Karpas-422 (cell line): ENCODE measurements at regions not wholly inside any gene's neighbourhood (a gene's known extent, or its start where the extent isn't known, plus 50 kb on each side); places are given as distances from the start of the nearest gene placed in this dataset.

Experiments used
- DNase-seq: peaks from one replicate; pipeline ENCODE4 v3.0.0-alpha.2; 2015
- H2AFZ ChIP-seq: fragments of 200-600 bp; sonication (generic); 2 replicates; pipeline ENCODE4 v1.6.1; 2014; ENCODE audit warnings: antibody characterized with exemption, low read length, mixed read lengths
- H3K27ac ChIP-seq: fragments of 200-600 bp; sonication (generic); 2 replicates; pipeline ENCODE4 v1.5.1; 2014; ENCODE audit warnings: mild to moderate bottlenecking, low read length, moderate library complexity
- H3K27me3 ChIP-seq: fragments of 200-600 bp; sonication (generic); 2 replicates; pipeline ENCODE4 v1.6.1; 2014; ENCODE audit warnings: low read length, mixed read lengths
- H3K36me3 ChIP-seq: fragments of 200-600 bp; sonication (generic); 2 replicates; pipeline ENCODE4 v1.6.1; 2014; ENCODE audit warnings: low read length, mixed read lengths; ENCODE audit not compliant: insufficient read depth
- H3K4me1 ChIP-seq: fragments of 200-600 bp; sonication (generic); 2 replicates; pipeline ENCODE4 v1.6.1; 2014; ENCODE audit warnings: mild to moderate bottlenecking, low read length, mixed read lengths
- H3K4me2 ChIP-seq: fragments of 200-600 bp; sonication (generic); 2 replicates; pipeline ENCODE4 v1.6.1; 2014; ENCODE audit warnings: low read length, low read depth, mild to moderate bottlenecking; ENCODE audit not compliant: poor library complexity, severe bottlenecking
- H3K4me3 ChIP-seq: fragments of 200-600 bp; sonication (generic); 2 replicates; pipeline ENCODE4 v1.5.1; 2014; ENCODE audit warnings: mild to moderate bottlenecking, antibody characterized with exemption, low read length, mixed read lengths
- H3K79me2 ChIP-seq: fragments of 200-600 bp; sonication (generic); 2 replicates; pipeline ENCODE4 v1.6.1; 2014; ENCODE audit warnings: mild to moderate bottlenecking, low read length, mixed read lengths
- H3K9ac ChIP-seq: fragments of 200-600 bp; sonication (generic); 2 replicates; pipeline ENCODE4 v1.6.0; 2014; ENCODE audit warnings: low read length
- H3K9me2 ChIP-seq: fragments of 200-600 bp; sonication (generic), shearing (Covaris generic); replicated peaks from 2 replicates; pipeline ENCODE4 v1.6.0; 2014; ENCODE audit warnings: mild to moderate bottlenecking, low read length, moderate library complexity; ENCODE audit not compliant: insufficient read depth
- H3K9me3 ChIP-seq: fragments of 300-700, 200-600 bp; sonication (generic); 2 replicates; pipeline ENCODE4 v1.6.1; 2014; ENCODE audit warnings: low read length, mixed read lengths
- H4K20me1 ChIP-seq: fragments of 200-600 bp; sonication (generic); 2 replicates; pipeline ENCODE4 v1.6.1; 2014; ENCODE audit warnings: mild to moderate bottlenecking, antibody characterized with exemption, low read length, low read depth; ENCODE audit not compliant: insufficient read depth

GRCh38 chr5:169429044-169429443 lies 128.1 kb upstream of the SLIT3 start:
- no peak overlapping the region for H3K27ac ChIP-seq
- no peaks in the 10 kb centered on the region for H3K9me3 ChIP-seq
- no peaks in the 10 kb centered on the region for H3K36me3 ChIP-seq
- no peaks in the 10 kb centered on the region for H3K27me3 ChIP-seq
- no peak overlapping the region for H3K4me2 ChIP-seq
- no peaks in the 10 kb centered on the region for H3K9me2 ChIP-seq
- peaks cover 14% of the 10 kb centered on the region for H3K4me1 ChIP-seq
- no peak overlapping the region for H3K4me3 ChIP-seq
- no peak overlapping the region for H2AFZ ChIP-seq
- DNase-seq = peak; percentile 24
- H3K79me2 ChIP-seq = no peaks in the 10 kb centered on the region
- H4K20me1 ChIP-seq = no peaks in the 10 kb centered on the region
- no peak overlapping the region for H3K9ac ChIP-seq

DNA sequence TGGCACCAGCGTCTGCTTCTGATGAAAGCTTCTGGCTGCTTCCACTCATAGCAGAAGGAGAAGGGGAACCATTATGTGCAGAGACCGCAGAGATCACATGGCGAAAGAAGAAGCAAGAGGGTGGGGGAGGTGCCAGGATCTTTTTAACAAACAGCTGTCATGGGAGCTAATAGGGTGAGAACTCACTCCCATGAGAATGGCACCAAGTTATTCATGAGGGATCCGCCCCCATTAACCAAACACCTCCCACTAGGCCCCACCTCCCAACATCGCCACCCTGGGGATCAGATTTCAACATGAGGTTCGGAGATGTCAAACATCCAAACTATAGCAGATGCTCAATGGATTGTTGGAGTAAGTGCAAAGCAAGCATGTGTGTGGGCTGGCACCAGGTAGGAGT lies 125.8 kb upstream of the SLIT3 start:
- no peaks in the 10 kb centered on the region for H3K79me2 ChIP-seq
- no peak overlapping the region; the same call in 1 of the 2 replicates for H3K4me3 ChIP-seq
- H2AFZ ChIP-seq = no peak overlapping the region
- H3K9me3 ChIP-seq = no peaks in the 10 kb centered on the region
- no peaks in the 10 kb centered on the region for H3K36me3 ChIP-seq
- no peak overlapping the region for H3K9ac ChIP-seq
- H3K4me2 ChIP-seq = peak overlapping the region; percentile 8
- peak; percentile 58 for DNase-seq
- H3K9me2 ChIP-seq = no peaks in the 10 kb centered on the region
- H3K4me1 ChIP-seq = peaks cover 14% of the 10 kb centered on the region
- no peak overlapping the region for H3K27ac ChIP-seq
- H4K20me1 ChIP-seq = no peaks in the 10 kb centered on the region
- no peaks in the 10 kb centered on the region for H3K27me3 ChIP-seq

GRCh38 chr5:169424670-169425378 lies 123.9 kb upstream of the SLIT3 start:
- Histone ChIP-seq H2AFZ (no peak overlapping the region), H3K36me3 (no peaks in the 10 kb centered on the region), H3K9me3 (no peaks in the 10 kb centered on the region), H3K4me3 (no peak overlapping the region), H3K4me1 (peaks cover 19% of the 10 kb centered on the region), H3K27me3 (no peaks in the 10 kb centered on the region), H3K9me2 (no peaks in the 10 kb centered on the region), H3K9ac (no peak overlapping the region), H3K27ac (no peak overlapping the region), H3K79me2 (no peaks in the 10 kb centered on the region), H4K20me1 (no peaks in the 10 kb centered on the region), H3K4me2 (no peak overlapping the region)
- no peak for DNase-seq

- no peak overlapping the region for H3K9ac ChIP-seq
- no peaks in the 10 kb centered on the region for H3K79me2 ChIP-seq
- no peaks in the 10 kb centered on the region for H3K9me2 ChIP-seq
- no peak overlapping the region for H3K27ac ChIP-seq
- H3K4me2 ChIP-seq = no peak overlapping the region
- H4K20me1 ChIP-seq = no peaks in the 10 kb centered on the region
- no peak for DNase-seq
- H3K36me3 ChIP-seq = no peaks in the 10 kb centered on the region
- H3K4me3 ChIP-seq = no peak overlapping the region
- H2AFZ ChIP-seq = no peak overlapping the region
- peaks cover 19% of the 10 kb centered on the region for H3K4me1 ChIP-seq
- H3K9me3 ChIP-seq = no peaks in the 10 kb centered on the region
- H3K27me3 ChIP-seq = no peaks in the 10 kb centered on the region
Observed at GRCh38 chr5:169424279-169424655, 123.3 kb upstream of the SLIT3 start.

GRCh38 chr5:169423580-169424278 lies 122.8 kb upstream of the SLIT3 start:
- no peaks in the 10 kb centered on the region; the same call in 1 of the 2 replicates for H3K27me3 ChIP-seq
- no peak overlapping the region for H3K4me2 ChIP-seq
- no peaks in the 10 kb centered on the region for H3K79me2 ChIP-seq
- H2AFZ ChIP-seq = no peak overlapping the region
- H3K9me2 ChIP-seq = no peaks in the 10 kb centered on the region
- H3K9me3 ChIP-seq = no peaks in the 10 kb centered on the region
- H3K27ac ChIP-seq = no peak overlapping the region
- no peak for DNase-seq
- no peak overlapping the region for H3K9ac ChIP-seq
- H3K4me3 ChIP-seq = no peak overlapping the region
- no peaks in the 10 kb centered on the region for H4K20me1 ChIP-seq
- H3K4me1 ChIP-seq = peaks cover 19% of the 10 kb centered on the region
- H3K36me3 ChIP-seq = no peaks in the 10 kb centered on the region

GRCh38 chr5:169422087-169422486 lies 121.1 kb upstream of the SLIT3 start:
- no peaks in the 10 kb centered on the region for H4K20me1 ChIP-seq
- no peak overlapping the region for H3K4me2 ChIP-seq
- H3K79me2 ChIP-seq = no peaks in the 10 kb centered on the region
- H3K4me1 ChIP-seq = peaks cover 31% of the 10 kb centered on the region
- H3K9ac ChIP-seq = no peak overlapping the region
- H3K9me3 ChIP-seq = no peaks in the 10 kb centered on the region
- H3K36me3 ChIP-seq = no peaks in the 10 kb centered on the region
- H3K4me3 ChIP-seq = no peak overlapping the region
- no peaks in the 10 kb centered on the region for H3K9me2 ChIP-seq
- no peak for DNase-seq
- no peak overlapping the region for H2AFZ ChIP-seq
- no peak overlapping the region for H3K27ac ChIP-seq
- no peaks in the 10 kb centered on the region; the same call in 1 of the 2 replicates for H3K27me3 ChIP-seq

- Histone ChIP-seq H4K20me1 (no peaks in the 10 kb centered on the region), H3K27me3 (no peaks in the 10 kb centered on the region; the same call in 1 of the 2 replicates), H3K79me2 (no peaks in the 10 kb centered on the region), H3K4me3 (no peak overlapping the region), H3K27ac (no peak overlapping the region), H3K4me1 (peaks cover 31% of the 10 kb centered on the region), H2AFZ (no peak overlapping the region), H3K9me2 (no peaks in the 10 kb centered on the region), H3K9ac (no peak overlapping the region), H3K4me2 (no peak overlapping the region), H3K9me3 (no peaks in the 10 kb centered on the region), H3K36me3 (no peaks in the 10 kb centered on the region)
- DNase-seq = no peak
Observed at GRCh38 chr5:169421677-169422076, 120.7 kb upstream of the SLIT3 start.

- Histone ChIP-seq H3K4me2 (peak overlapping the region; percentile 54), H3K27ac (no peak overlapping the region), H3K9ac (no peak overlapping the region), H3K4me3 (no peak overlapping the region), H3K4me1 (peaks cover 32% of the 10 kb centered on the region), H3K9me2 (no peaks in the 10 kb centered on the region), H3K36me3 (no peaks in the 10 kb centered on the region), H3K27me3 (no peaks in the 10 kb centered on the region; the same call in 1 of the 2 replicates), H3K9me3 (no peaks in the 10 kb centered on the region), H2AFZ (no peak overlapping the region), H3K79me2 (no peaks in the 10 kb centered on the region), H4K20me1 (no peaks in the 10 kb centered on the region)
- no peak for DNase-seq
Observed at GRCh38 chr5:169417676-169418075, 116.7 kb upstream of the SLIT3 start.
